ENCODE measurements at regions not wholly inside any gene's neighbourhood (a gene's known extent, or its start where the extent isn't known, plus 50 kb on each side); places are given as distances from the start of the nearest gene placed in this dataset.

GRCh38 chr4:177108708-177109107, 201.0 kb upstream of the NEIL3 start:
- H3K4me1 Mint-ChIP-seq = no peaks in the 10 kb centered on the region
- H3K36me3 Mint-ChIP-seq = no peaks in the 10 kb centered on the region
- Histone ChIP-seq H3K9me3 (ENCODE audit: control insufficient read depth in 1 of 2, low read length in 2 of 2) (no peaks in the 10 kb centered on the region), H3K4me1 (ENCODE audit: insufficient read depth, low read length) (no peaks in the 10 kb centered on the region), H3K4me3 (ENCODE audit: low read length in 2 of 2) (no peak overlapping the region), H3K27ac (ENCODE audit: low read depth, low read length) (no peak overlapping the region), H3K27me3 (ENCODE audit: insufficient read depth, low read length) (no peaks in the 10 kb centered on the region), H3K36me3 (ENCODE audit: insufficient read depth, low read length) (no peaks in the 10 kb centered on the region)
- POLR2A ChIA-PET (ENCODE audit: partially characterized antibody) = no interaction called here
- no peak for DNase-seq
- CTCF ChIA-PET (ENCODE audit: partially characterized antibody) = no interaction called here
- H3K27ac Mint-ChIP-seq = no peak overlapping the region
- intact Hi-C loops (cut with micrococcal nuclease) = no loop called here
- no peak overlapping the region for H3K4me3 Mint-ChIP-seq
- H3K9me3 Mint-ChIP-seq = peaks cover 0 to 13% (median 6%) of the 10 kb centered on the region in 8 donors
- peaks cover 0 to 5% of the 10 kb centered on the region in 2 donors for H3K27me3 Mint-ChIP-seq

GRCh38 chr4:177109769-177110168, 199.9 kb upstream of the NEIL3 start:
- no peak for DNase-seq
- Mint-ChIP-seq H3K4me3 (no peak overlapping the region), H3K27me3 (peaks cover 0 to 5% of the 10 kb centered on the region in 2 donors), H3K9me3 (peaks cover 0 to 13% (median 6%) of the 10 kb centered on the region in 8 donors), H3K36me3 (no peaks in the 10 kb centered on the region), H3K4me1 (no peaks in the 10 kb centered on the region), H3K27ac (no peak overlapping the region)
- no peak overlapping the region for H3K4me3 ChIP-seq (ENCODE audit: low read length in 2 of 2)
- no peaks in the 10 kb centered on the region for H3K4me1 ChIP-seq (ENCODE audit: insufficient read depth, low read length)
- intact Hi-C loops (cut with micrococcal nuclease) = no loop called here
- ChIA-PET POLR2A (ENCODE audit: partially characterized antibody) (no interaction called here), CTCF (ENCODE audit: partially characterized antibody) (no interaction called here)
- no peaks in the 10 kb centered on the region for H3K36me3 ChIP-seq (ENCODE audit: insufficient read depth, low read length)
- no peak overlapping the region for H3K27ac ChIP-seq (ENCODE audit: low read depth, low read length)
- H3K9me3 ChIP-seq (ENCODE audit: control insufficient read depth in 1 of 2, low read length in 2 of 2) = no peaks in the 10 kb centered on the region
- no peaks in the 10 kb centered on the region for H3K27me3 ChIP-seq (ENCODE audit: insufficient read depth, low read length)

- Histone ChIP-seq H3K36me3 (ENCODE audit: insufficient read depth, low read length) (no peaks in the 10 kb centered on the region), H3K27ac (ENCODE audit: low read depth, low read length) (no peak overlapping the region), H3K4me3 (ENCODE audit: low read length in 2 of 2) (no peak overlapping the region), H3K9me3 (ENCODE audit: control insufficient read depth in 1 of 2, low read length in 2 of 2) (no peaks in the 10 kb centered on the region), H3K4me1 (ENCODE audit: insufficient read depth, low read length) (no peaks in the 10 kb centered on the region), H3K27me3 (ENCODE audit: insufficient read depth, low read length) (no peaks in the 10 kb centered on the region)
- H3K4me1 Mint-ChIP-seq = no peaks in the 10 kb centered on the region
- ChIA-PET CTCF (ENCODE audit: partially characterized antibody) (no interaction called here), POLR2A (ENCODE audit: partially characterized antibody) (no interaction called here)
- H3K9me3 Mint-ChIP-seq = peaks cover 0 to 18% (median 12%) of the 10 kb centered on the region in 8 donors
- H3K4me3 Mint-ChIP-seq = no peak overlapping the region
- DNase-seq = no peak
- peaks cover 0 to 2% of the 10 kb centered on the region in 2 donors for H3K27me3 Mint-ChIP-seq
- no peaks in the 10 kb centered on the region for H3K36me3 Mint-ChIP-seq
- no peak overlapping the region for H3K27ac Mint-ChIP-seq
- intact Hi-C loops (cut with micrococcal nuclease) = no loop called here
Observed at GRCh38 chr4:177116161-177116560, 193.5 kb upstream of the NEIL3 start.

- CTCF ChIA-PET (ENCODE audit: partially characterized antibody) = no interaction called here
- no peak for DNase-seq
- intact Hi-C loops (cut with micrococcal nuclease) = no loop called here
- no peak overlapping the region for H3K27ac ChIP-seq (ENCODE audit: low read depth, low read length)
- H3K36me3 ChIP-seq (ENCODE audit: insufficient read depth, low read length) = no peaks in the 10 kb centered on the region
- H3K27me3 ChIP-seq (ENCODE audit: insufficient read depth, low read length) = no peaks in the 10 kb centered on the region
- Mint-ChIP-seq H3K4me3 (no peak overlapping the region), H3K27me3 (peaks cover 0 to 2% of the 10 kb centered on the region in 2 donors), H3K4me1 (no peaks in the 10 kb centered on the region), H3K9me3 (peaks cover 0 to 20% (median 11%) of the 10 kb centered on the region in 8 donors), H3K36me3 (no peaks in the 10 kb centered on the region), H3K27ac (no peak overlapping the region)
- no peak overlapping the region for H3K4me3 ChIP-seq (ENCODE audit: low read length in 2 of 2)
- no peaks in the 10 kb centered on the region for H3K4me1 ChIP-seq (ENCODE audit: insufficient read depth, low read length)
- no peaks in the 10 kb centered on the region for H3K9me3 ChIP-seq (ENCODE audit: control insufficient read depth in 1 of 2, low read length in 2 of 2)
- POLR2A ChIA-PET (ENCODE audit: partially characterized antibody) = no interaction called here
Observed at GRCh38 chr4:177117256-177117655, 192.4 kb upstream of the NEIL3 start.

- no peak overlapping the region for H3K4me3 Mint-ChIP-seq
- Histone ChIP-seq H3K27ac (ENCODE audit: low read depth, low read length) (no peak overlapping the region), H3K36me3 (ENCODE audit: insufficient read depth, low read length) (no peaks in the 10 kb centered on the region), H3K9me3 (ENCODE audit: control insufficient read depth in 1 of 2, low read length in 2 of 2) (no peaks in the 10 kb centered on the region), H3K4me3 (ENCODE audit: low read length in 2 of 2) (no peak overlapping the region), H3K4me1 (ENCODE audit: insufficient read depth, low read length) (no peaks in the 10 kb centered on the region), H3K27me3 (ENCODE audit: insufficient read depth, low read length) (no peaks in the 10 kb centered on the region)
- no peak overlapping the region for H3K27ac Mint-ChIP-seq
- H3K4me1 Mint-ChIP-seq = no peaks in the 10 kb centered on the region
- ChIA-PET POLR2A (ENCODE audit: partially characterized antibody) (no interaction called here), CTCF (ENCODE audit: partially characterized antibody) (no interaction called here)
- no peak for DNase-seq
- no peaks in the 10 kb centered on the region for H3K36me3 Mint-ChIP-seq
- peaks cover 0 to 2% of the 10 kb centered on the region in 2 donors for H3K27me3 Mint-ChIP-seq
- peaks cover 0 to 13% (median 8%) of the 10 kb centered on the region in 8 donors for H3K9me3 Mint-ChIP-seq
- intact Hi-C loops (cut with micrococcal nuclease) = no loop called here
Observed at GRCh38 chr4:177118596-177118995, 191.1 kb upstream of the NEIL3 start.

GRCh38 chr4:177119021-177119471, 190.6 kb upstream of the NEIL3 start:
- no peak overlapping the region for H3K27ac Mint-ChIP-seq
- Histone ChIP-seq H3K27ac (ENCODE audit: low read depth, low read length) (no peak overlapping the region), H3K36me3 (ENCODE audit: insufficient read depth, low read length) (no peaks in the 10 kb centered on the region), H3K27me3 (ENCODE audit: insufficient read depth, low read length) (no peaks in the 10 kb centered on the region), H3K4me1 (ENCODE audit: insufficient read depth, low read length) (no peaks in the 10 kb centered on the region), H3K4me3 (ENCODE audit: low read length in 2 of 2) (no peak overlapping the region), H3K9me3 (ENCODE audit: control insufficient read depth in 1 of 2, low read length in 2 of 2) (no peaks in the 10 kb centered on the region)
- H3K4me1 Mint-ChIP-seq = no peaks in the 10 kb centered on the region
- ChIA-PET POLR2A (ENCODE audit: partially characterized antibody) (no interaction called here), CTCF (ENCODE audit: partially characterized antibody) (no interaction called here)
- intact Hi-C loops (cut with micrococcal nuclease) = no loop called here
- H3K36me3 Mint-ChIP-seq = no peaks in the 10 kb centered on the region
- H3K27me3 Mint-ChIP-seq = peaks cover 0 to 2% of the 10 kb centered on the region in 2 donors
- H3K9me3 Mint-ChIP-seq = peaks cover 0 to 13% (median 8%) of the 10 kb centered on the region in 8 donors
- no peak overlapping the region for H3K4me3 Mint-ChIP-seq
- no peak for DNase-seq

- DNase-seq = no peak
- Histone ChIP-seq H3K27me3 (ENCODE audit: insufficient read depth, low read length) (no peaks in the 10 kb centered on the region), H3K9me3 (ENCODE audit: control insufficient read depth in 1 of 2, low read length in 2 of 2) (no peaks in the 10 kb centered on the region), H3K4me1 (ENCODE audit: insufficient read depth, low read length) (no peaks in the 10 kb centered on the region), H3K27ac (ENCODE audit: low read depth, low read length) (no peak overlapping the region), H3K36me3 (ENCODE audit: insufficient read depth, low read length) (no peaks in the 10 kb centered on the region), H3K4me3 (ENCODE audit: low read length in 2 of 2) (no peak overlapping the region)
- H3K9me3 Mint-ChIP-seq = peaks cover under 1 to 13% (median 8%) of the 10 kb centered on the region in 8 donors
- H3K4me1 Mint-ChIP-seq = no peaks in the 10 kb centered on the region
- no peak overlapping the region for H3K27ac Mint-ChIP-seq
- peaks cover 0 to 2% of the 10 kb centered on the region in 2 donors for H3K27me3 Mint-ChIP-seq
- CTCF ChIA-PET (ENCODE audit: partially characterized antibody) = no interaction called here
- H3K4me3 Mint-ChIP-seq = no peak overlapping the region
- intact Hi-C loops (cut with micrococcal nuclease) = no loop called here
- POLR2A ChIA-PET (ENCODE audit: partially characterized antibody) = no interaction called here
- no peaks in the 10 kb centered on the region for H3K36me3 Mint-ChIP-seq
Observed at GRCh38 chr4:177119691-177120090, 190.0 kb upstream of the NEIL3 start.

- POLR2A ChIA-PET (ENCODE audit: partially characterized antibody) = no interaction called here
- Mint-ChIP-seq H3K27me3 (no peaks in the 10 kb centered on the region), H3K36me3 (no peaks in the 10 kb centered on the region), H3K27ac (no peak overlapping the region), H3K9me3 (peaks cover 2 to 20% (median 8%) of the 10 kb centered on the region in 8 donors), H3K4me1 (no peaks in the 10 kb centered on the region), H3K4me3 (no peak overlapping the region)
- H3K4me3 ChIP-seq (ENCODE audit: low read length in 2 of 2) = no peak overlapping the region
- DNase-seq = no peak
- H3K27me3 ChIP-seq (ENCODE audit: insufficient read depth, low read length) = no peaks in the 10 kb centered on the region
- no peak overlapping the region for H3K27ac ChIP-seq (ENCODE audit: low read depth, low read length)
- H3K9me3 ChIP-seq (ENCODE audit: control insufficient read depth in 1 of 2, low read length in 2 of 2) = no peaks in the 10 kb centered on the region
- no peaks in the 10 kb centered on the region for H3K36me3 ChIP-seq (ENCODE audit: insufficient read depth, low read length)
- intact Hi-C loops (cut with micrococcal nuclease) = no loop called here
- no peaks in the 10 kb centered on the region for H3K4me1 ChIP-seq (ENCODE audit: insufficient read depth, low read length)
- CTCF ChIA-PET (ENCODE audit: partially characterized antibody) = no interaction called here
Observed at GRCh38 chr4:177123811-177124210, 185.9 kb upstream of the NEIL3 start.
